SK-N-SH (cell line): ENCODE measurements at regions not wholly inside any gene's neighbourhood (a gene's known extent, or its start where the extent isn't known, plus 50 kb on each side); places are given as distances from the start of the nearest gene placed in this dataset.

Experiments used
- CTCF ChIA-PET: fragments of 300-600, 350-600 bp; formaldehyde crosslinking; extraction: SDS; loops from one replicate; lab custom pipeline; 2021; lab: Yijun Ruan, JAX
- POLR2A ChIA-PET: fragments of 350-600 bp; sonication (Branson Sonifier 250); formaldehyde crosslinking; extraction: SDS; loops from one replicate; lab custom pipeline; 2020; ENCODE audit warnings: antibody characterized with exemption, inconsistent platforms; lab: Yijun Ruan, JAX
- DNase-seq: peaks from one replicate; pipeline ENCODE4 v3.0.0; 2012
- H2AFZ ChIP-seq: fragments of 200-600 bp; sonication (generic); 2 replicates; pipeline ENCODE4 v1.8.1; 2016; ENCODE audit warnings: antibody characterized with exemption, mild to moderate bottlenecking, low read depth
- H3F3A ChIP-seq: fragments of 200-600 bp; sonication (generic); replicated peaks from 2 replicates; pipeline ENCODE3; 2016; ENCODE audit warnings: antibody characterized with exemption, mild to moderate bottlenecking; ENCODE audit not compliant: insufficient read depth
- H3K27ac ChIP-seq, 2 experiments: fragments of 200-500 bp in 1 of 2; fragments of 200-600 bp in 1 of 2; sonication (Bioruptor generic) in 1 of 2; sonication (generic), shearing (Covaris generic) in 1 of 2; 2 replicates each; pipeline versions ENCODE4 v1.5.1 to v1.6.1; 2014 to 2016; ENCODE audit warnings: low read depth in 2 of 2, inconsistent platforms in 1 of 2, low read length in 1 of 2, mild to moderate bottlenecking in 1 of 2, mixed read lengths in 1 of 2
- H3K27me3 ChIP-seq: fragments of 200-600 bp; sonication (generic), shearing (Covaris generic); 2 replicates; pipeline ENCODE4 v1.6.1; 2016; ENCODE audit warnings: mixed run types; ENCODE audit not compliant: insufficient read depth
- H3K36me3 ChIP-seq, 2 experiments: fragments of 200-500 bp in 1 of 2; fragments of 200-600 bp in 1 of 2; sonication (Bioruptor generic) in 1 of 2; sonication (generic) in 1 of 2; replicated peaks in 1 of 2; 2 replicates each; pipeline versions ENCODE3 to v1.5.1; 2014 to 2016; ENCODE audit warnings: low read length in 1 of 2, mild to moderate bottlenecking in 1 of 2; ENCODE audit not compliant: insufficient read depth in 2 of 2, control insufficient read depth in 1 of 2
- H3K4me1 ChIP-seq, 2 experiments: fragments of 200-500 bp in 1 of 2; fragments of 200-600 bp in 1 of 2; sonication (Bioruptor generic) in 1 of 2; sonication (generic), shearing (Covaris generic) in 1 of 2; 2 replicates each; pipeline versions ENCODE4 v1.5.1 to v1.6.1; 2014 to 2016; ENCODE audit warnings: low read depth in 1 of 2, low read length in 1 of 2, mixed run types in 1 of 2; ENCODE audit not compliant: insufficient read depth in 2 of 2, control insufficient read depth in 1 of 2
- H3K4me2 ChIP-seq: fragments of 200-600 bp; sonication (generic), shearing (Covaris generic); 2 replicates; pipeline ENCODE4 v1.6.1; 2017; ENCODE audit warnings: mixed run types
- H3K4me3 ChIP-seq, 2 experiments: fragments of 200-500 bp in 1 of 2; fragments of 200-600 bp in 1 of 2; sonication (Bioruptor generic) in 1 of 2; sonication (generic), shearing (Covaris generic) in 1 of 2; 2 replicates each; pipeline versions ENCODE4 v1.5.1 to v1.8.1; 2014 to 2016; ENCODE audit warnings: low read depth in 2 of 2, inconsistent platforms in 1 of 2, low read length in 1 of 2, mild to moderate bottlenecking in 1 of 2, mixed read lengths in 1 of 2, moderate library complexity in 1 of 2
- H3K79me2 ChIP-seq: fragments of 200-600 bp; sonication (generic); 2 replicates; pipeline ENCODE4 v1.8.1; 2017; ENCODE audit warnings: mild to moderate bottlenecking; ENCODE audit not compliant: insufficient read depth
- H3K9ac ChIP-seq: fragments of 200-600 bp; sonication (generic); 2 replicates; pipeline ENCODE4 v1.6.1; 2017; ENCODE audit warnings: mixed run types
- H3K9me2 ChIP-seq: fragments of 200-600 bp; sonication (generic); 2 replicates; pipeline ENCODE4 v1.6.1; 2017; ENCODE audit warnings: mixed run types
- H3K9me3 ChIP-seq: fragments of 200-600 bp; sonication (generic); 2 replicates; pipeline ENCODE4 v1.6.1; 2017; ENCODE audit warnings: mixed run types, mild to moderate bottlenecking, moderate library complexity
- H4K20me1 ChIP-seq: fragments of 200-600 bp; sonication (generic); 2 replicates; pipeline ENCODE4 v1.6.1; 2017; ENCODE audit warnings: mild to moderate bottlenecking, mixed run types; ENCODE audit not compliant: insufficient read depth
- CHD2 ChIP-seq: fragments of 150-350 bp; IDR thresholded peaks from 2 replicates; pipeline ENCODE4 v1.6.1; 2018; ENCODE audit warnings: low read length; ENCODE audit not compliant: partially characterized antibody
- ELF1 ChIP-seq: IDR thresholded peaks from 2 replicates; pipeline ENCODE4 v1.4.0; 2012
- EZH2phosphoT487 ChIP-seq: fragments of 200-600 bp; sonication (generic); IDR thresholded peaks from 2 replicates; pipeline ENCODE4 v1.6.1; 2017; ENCODE audit warnings: low read depth, mixed run types, mild to moderate bottlenecking, antibody characterized with exemption, moderate library complexity, borderline replicate concordance
- FOXM1 ChIP-seq: IDR thresholded peaks from 2 replicates; pipeline ENCODE4 v1.4.0; 2012; ENCODE audit warnings: low read depth, mild to moderate bottlenecking
- GABPA ChIP-seq: IDR thresholded peaks from 2 replicates; pipeline ENCODE4 v1.4.0; 2012; ENCODE audit warnings: low read depth, mild to moderate bottlenecking
- GATA2 ChIP-seq: sonication (generic); formaldehyde crosslinking; IDR thresholded peaks from 2 replicates; pipeline ENCODE4 v1.5.0; 2020; ENCODE audit warnings: mild to moderate bottlenecking, missing genetic modification reagents
- JUND ChIP-seq: IDR thresholded peaks from 2 replicates; pipeline ENCODE4 v1.4.0; 2012
- MEF2A ChIP-seq: IDR thresholded peaks from 2 replicates; pipeline ENCODE4 v1.4.0; 2012; ENCODE audit warnings: low read depth, borderline replicate concordance
- MXI1 ChIP-seq: IDR thresholded peaks from 2 replicates; pipeline ENCODE4 v1.6.1; 2012; ENCODE audit warnings: mild to moderate bottlenecking, low read depth, low read length, improper control_type of control experiment
- RCOR1 ChIP-seq: fragments of 150-350 bp; IDR thresholded peaks from 2 replicates; pipeline ENCODE4 v1.6.1; 2017; ENCODE audit warnings: antibody characterized with exemption, low read length
- RFX5 ChIP-seq: IDR thresholded peaks from 2 replicates; pipeline ENCODE4 v1.6.1; 2012; ENCODE audit warnings: mild to moderate bottlenecking, improper control_type of control experiment, low read length
- RXRA ChIP-seq: IDR thresholded peaks from 2 replicates; pipeline ENCODE4 v1.4.0; 2012; ENCODE audit warnings: low read depth, mild to moderate bottlenecking, borderline replicate concordance
- SIN3A ChIP-seq: IDR thresholded peaks from 2 replicates; pipeline ENCODE4 v1.6.1; 2012; ENCODE audit warnings: low read depth, mild to moderate bottlenecking, low read length, moderate library complexity, borderline replicate concordance
- TEAD4 ChIP-seq: IDR thresholded peaks from 2 replicates; pipeline ENCODE4 v1.4.0; 2012; ENCODE audit warnings: mild to moderate bottlenecking, borderline replicate concordance; ENCODE audit not compliant: insufficient read depth
- WGBS: methylation state at CpG from one replicate; pipeline ENCODE4 v1.1.6; 2017; ENCODE audit warnings: low lambda C conversion rate; 5-methylcytosine and 5-hydroxymethylcytosine counted together
- TF ChIP-seq, protein P1 (sequence below): fragments of 200-600 bp; sonication (generic); IDR thresholded peaks from 2 replicates; pipeline ENCODE4 v1.6.1; 2017; ENCODE audit warnings: antibody characterized with exemption, mild to moderate bottlenecking, moderate library complexity
- TF ChIP-seq, protein P2 (sequence below): IDR thresholded peaks from 2 replicates; pipeline ENCODE4; 2012
- TF ChIP-seq, protein P3 (sequence below): fragments of 150-350 bp; IDR thresholded peaks from 2 replicates; pipeline ENCODE4 v1.6.1; 2016; ENCODE audit warnings: mild to moderate bottlenecking, low read depth, low read length
- TF ChIP-seq, protein P4 (sequence below): IDR thresholded peaks from 2 replicates; pipeline ENCODE4 v1.6.1; 2012; ENCODE audit warnings: mild to moderate bottlenecking, low read depth, low read length, moderate library complexity

DNA sequence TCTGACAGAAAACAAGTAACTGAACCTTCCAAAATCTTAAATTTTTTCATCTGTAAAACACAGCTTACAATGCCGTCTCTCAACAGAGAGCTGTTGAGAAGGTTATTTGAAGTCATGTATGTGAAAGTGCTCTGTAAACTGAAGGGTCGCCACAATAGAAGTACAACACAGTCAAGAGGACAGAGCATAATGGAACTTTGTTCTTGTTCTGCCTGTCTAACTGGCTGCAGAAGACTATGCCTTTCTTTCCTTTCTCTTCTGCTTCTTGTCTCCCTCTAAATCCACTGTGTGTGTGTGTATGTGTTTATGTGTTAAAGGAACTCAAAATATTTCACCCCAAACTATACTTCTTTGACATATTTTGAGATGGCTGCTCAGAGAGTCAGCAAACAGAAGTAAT is 365.8 kb upstream of the RND3 start:
- WGBS: 85% methylated on average over 2 of the region's 2 CpGs
- H3K9ac ChIP-seq: no peak overlapping the region
- H3K4me3 ChIP-seq: no peak overlapping the region
- no peak for DNase-seq
- H3K9me2 ChIP-seq: no peaks in the 10 kb centered on the region
- ChIA-PET POLR2A (no interaction called here), CTCF (interaction anchor here (0.6 kb wide), 1 partner anchor 76 kb away, joined by 3 read pairs; no protein-coding TSS in a partner anchor)
- no peak overlapping the region for H2AFZ ChIP-seq
- no peaks in the 10 kb centered on the region for H3K36me3 ChIP-seq
- no peaks in the 10 kb centered on the region for H3F3A ChIP-seq
- H3K79me2 ChIP-seq: no peaks in the 10 kb centered on the region
- H4K20me1 ChIP-seq: no peaks in the 10 kb centered on the region
- H3K4me2 ChIP-seq: no peak overlapping the region
- TF ChIP-seq ELF1 (no peak), GABPA (no peak), RFX5 (no peak), MEF2A (no peak), RCOR1 (no peak), RXRA (no peak), SIN3A (no peak), GATA2 (CRISPR knock-in tag) (no peak), FOXM1 (no peak), TEAD4 (no peak), MXI1 (no peak), CHD2 (no peak)
- TF ChIP-seq, protein P1, sequence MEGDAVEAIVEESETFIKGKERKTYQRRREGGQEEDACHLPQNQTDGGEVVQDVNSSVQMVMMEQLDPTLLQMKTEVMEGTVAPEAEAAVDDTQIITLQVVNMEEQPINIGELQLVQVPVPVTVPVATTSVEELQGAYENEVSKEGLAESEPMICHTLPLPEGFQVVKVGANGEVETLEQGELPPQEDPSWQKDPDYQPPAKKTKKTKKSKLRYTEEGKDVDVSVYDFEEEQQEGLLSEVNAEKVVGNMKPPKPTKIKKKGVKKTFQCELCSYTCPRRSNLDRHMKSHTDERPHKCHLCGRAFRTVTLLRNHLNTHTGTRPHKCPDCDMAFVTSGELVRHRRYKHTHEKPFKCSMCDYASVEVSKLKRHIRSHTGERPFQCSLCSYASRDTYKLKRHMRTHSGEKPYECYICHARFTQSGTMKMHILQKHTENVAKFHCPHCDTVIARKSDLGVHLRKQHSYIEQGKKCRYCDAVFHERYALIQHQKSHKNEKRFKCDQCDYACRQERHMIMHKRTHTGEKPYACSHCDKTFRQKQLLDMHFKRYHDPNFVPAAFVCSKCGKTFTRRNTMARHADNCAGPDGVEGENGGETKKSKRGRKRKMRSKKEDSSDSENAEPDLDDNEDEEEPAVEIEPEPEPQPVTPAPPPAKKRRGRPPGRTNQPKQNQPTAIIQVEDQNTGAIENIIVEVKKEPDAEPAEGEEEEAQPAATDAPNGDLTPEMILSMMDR: no peak
- TF ChIP-seq, protein P2, sequence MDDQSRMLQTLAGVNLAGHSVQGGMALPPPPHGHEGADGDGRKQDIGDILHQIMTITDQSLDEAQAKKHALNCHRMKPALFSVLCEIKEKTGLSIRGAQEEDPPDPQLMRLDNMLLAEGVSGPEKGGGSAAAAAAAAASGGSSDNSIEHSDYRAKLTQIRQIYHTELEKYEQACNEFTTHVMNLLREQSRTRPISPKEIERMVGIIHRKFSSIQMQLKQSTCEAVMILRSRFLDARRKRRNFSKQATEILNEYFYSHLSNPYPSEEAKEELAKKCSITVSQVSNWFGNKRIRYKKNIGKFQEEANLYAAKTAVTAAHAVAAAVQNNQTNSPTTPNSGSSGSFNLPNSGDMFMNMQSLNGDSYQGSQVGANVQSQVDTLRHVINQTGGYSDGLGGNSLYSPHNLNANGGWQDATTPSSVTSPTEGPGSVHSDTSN: no peak
- TF ChIP-seq, protein P3, sequence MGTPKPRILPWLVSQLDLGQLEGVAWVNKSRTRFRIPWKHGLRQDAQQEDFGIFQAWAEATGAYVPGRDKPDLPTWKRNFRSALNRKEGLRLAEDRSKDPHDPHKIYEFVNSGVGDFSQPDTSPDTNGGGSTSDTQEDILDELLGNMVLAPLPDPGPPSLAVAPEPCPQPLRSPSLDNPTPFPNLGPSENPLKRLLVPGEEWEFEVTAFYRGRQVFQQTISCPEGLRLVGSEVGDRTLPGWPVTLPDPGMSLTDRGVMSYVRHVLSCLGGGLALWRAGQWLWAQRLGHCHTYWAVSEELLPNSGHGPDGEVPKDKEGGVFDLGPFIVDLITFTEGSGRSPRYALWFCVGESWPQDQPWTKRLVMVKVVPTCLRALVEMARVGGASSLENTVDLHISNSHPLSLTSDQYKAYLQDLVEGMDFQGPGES: no peak
- TF ChIP-seq, all 33 proteins: peak for 0
- no peaks in the 10 kb centered on the region; a peak in 1 of 4 replicates for H3K4me1 ChIP-seq
- H3K27me3 ChIP-seq: no peaks in the 10 kb centered on the region
- H3K27ac ChIP-seq: no peak overlapping the region
- no peaks in the 10 kb centered on the region for H3K9me3 ChIP-seq

DNA sequence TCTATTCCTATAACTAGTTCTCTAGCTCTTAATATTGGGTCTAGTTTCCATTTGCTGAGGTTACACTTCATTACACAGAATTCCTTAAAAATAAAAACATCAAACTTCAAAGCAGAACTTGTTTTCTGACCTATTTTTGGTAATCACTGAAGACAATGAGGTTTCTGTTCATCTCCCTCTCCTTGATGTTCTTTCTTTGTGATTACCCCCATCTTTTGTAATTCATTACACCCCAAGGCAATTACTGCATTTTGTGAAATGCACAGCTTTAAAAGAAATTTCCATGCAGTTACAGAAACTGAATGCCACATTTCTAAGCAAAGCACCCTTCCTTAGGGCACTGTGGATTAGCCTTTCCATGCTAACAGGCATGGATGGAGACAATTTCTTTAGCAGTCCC is 363.2 kb upstream of the RND3 start:
- POLR2A ChIA-PET: no interaction called here
- DNase-seq: no peak
- no peak for TF ChIP-seq RXRA
- TF ChIP-seq, protein P4, sequence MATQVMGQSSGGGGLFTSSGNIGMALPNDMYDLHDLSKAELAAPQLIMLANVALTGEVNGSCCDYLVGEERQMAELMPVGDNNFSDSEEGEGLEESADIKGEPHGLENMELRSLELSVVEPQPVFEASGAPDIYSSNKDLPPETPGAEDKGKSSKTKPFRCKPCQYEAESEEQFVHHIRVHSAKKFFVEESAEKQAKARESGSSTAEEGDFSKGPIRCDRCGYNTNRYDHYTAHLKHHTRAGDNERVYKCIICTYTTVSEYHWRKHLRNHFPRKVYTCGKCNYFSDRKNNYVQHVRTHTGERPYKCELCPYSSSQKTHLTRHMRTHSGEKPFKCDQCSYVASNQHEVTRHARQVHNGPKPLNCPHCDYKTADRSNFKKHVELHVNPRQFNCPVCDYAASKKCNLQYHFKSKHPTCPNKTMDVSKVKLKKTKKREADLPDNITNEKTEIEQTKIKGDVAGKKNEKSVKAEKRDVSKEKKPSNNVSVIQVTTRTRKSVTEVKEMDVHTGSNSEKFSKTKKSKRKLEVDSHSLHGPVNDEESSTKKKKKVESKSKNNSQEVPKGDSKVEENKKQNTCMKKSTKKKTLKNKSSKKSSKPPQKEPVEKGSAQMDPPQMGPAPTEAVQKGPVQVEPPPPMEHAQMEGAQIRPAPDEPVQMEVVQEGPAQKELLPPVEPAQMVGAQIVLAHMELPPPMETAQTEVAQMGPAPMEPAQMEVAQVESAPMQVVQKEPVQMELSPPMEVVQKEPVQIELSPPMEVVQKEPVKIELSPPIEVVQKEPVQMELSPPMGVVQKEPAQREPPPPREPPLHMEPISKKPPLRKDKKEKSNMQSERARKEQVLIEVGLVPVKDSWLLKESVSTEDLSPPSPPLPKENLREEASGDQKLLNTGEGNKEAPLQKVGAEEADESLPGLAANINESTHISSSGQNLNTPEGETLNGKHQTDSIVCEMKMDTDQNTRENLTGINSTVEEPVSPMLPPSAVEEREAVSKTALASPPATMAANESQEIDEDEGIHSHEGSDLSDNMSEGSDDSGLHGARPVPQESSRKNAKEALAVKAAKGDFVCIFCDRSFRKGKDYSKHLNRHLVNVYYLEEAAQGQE: no peak
- no peak for TF ChIP-seq RFX5
- TF ChIP-seq CHD2: no peak
- TF ChIP-seq EZH2phosphoT487: no peak
- TF ChIP-seq, protein P2: no peak
- TF ChIP-seq JUND: no peak
- TF ChIP-seq, protein P3: no peak

More for the DNA sequence above, 363.2 kb upstream of the RND3 start:
- H3K4me3 ChIP-seq: no peak overlapping the region
- no peak overlapping the region for H2AFZ ChIP-seq
- H3K79me2 ChIP-seq: no peaks in the 10 kb centered on the region
- no peak overlapping the region for H3K27ac ChIP-seq
- no peaks in the 10 kb centered on the region for H3K9me2 ChIP-seq
- no peak overlapping the region for H3K9ac ChIP-seq
- CTCF ChIA-PET: interaction anchor here (2.7 kb wide), 1 partner anchor 9 kb away, joined by 5 read pairs; no protein-coding TSS in a partner anchor
- no peaks in the 10 kb centered on the region for H3F3A ChIP-seq
- H3K27me3 ChIP-seq: no peaks in the 10 kb centered on the region
- H4K20me1 ChIP-seq: no peaks in the 10 kb centered on the region
- no peaks in the 10 kb centered on the region for H3K36me3 ChIP-seq
- H3K4me1 ChIP-seq: peaks cover 0 to 3% of the 10 kb centered on the region in 2 experiments; a peak in 2 of 4 replicates
- no peak overlapping the region for H3K4me2 ChIP-seq
- H3K9me3 ChIP-seq: no peaks in the 10 kb centered on the region
